ENCODE measurements at regions not wholly inside any gene's neighbourhood (a gene's known extent, or its start where the extent isn't known, plus 50 kb on each side); places are given as distances from the start of the nearest gene placed in this dataset.
"Not testable (repeated sequence)": the region's sequence is repeated elsewhere in the genome, so short reads cannot be mapped to it uniquely, and the experiment has no call there.

GRCh38 chrX:90222620-90223019 is 300.9 kb downstream of the TGIF2LX start:
- TF ChIP-seq CTCF (IDR thresholded peaks at IDR 0.05; ENCODE audit: extremely low read depth in 1 of 2, insufficient read depth in 1 of 2, low read depth in 1 of 2, low read length in 2 of 2); EZH2 (IDR thresholded peaks at IDR 0.05; ENCODE audit: borderline replicate concordance, low read depth, low read length, severe bottlenecking); GATA2 (IDR thresholded peaks at IDR 0.05; ENCODE audit: insufficient read depth, insufficient read length, low read depth, low read length); POLR2AphosphoS5 (IDR thresholded peaks at IDR 0.05; ENCODE audit: insufficient read depth, low read depth, low read length); POLR2A (IDR thresholded peaks at IDR 0.05; ENCODE audit: low read depth, low read length): not testable (repeated sequence)

Data from endothelial cell of umbilical vein (primary cell).